ENCODE measurements at regions not wholly inside any gene's neighbourhood (a gene's known extent, or its start where the extent isn't known, plus 50 kb on each side); places are given as distances from the start of the nearest gene placed in this dataset.

GRCh38 chr4:156102411-156102810 is 148.7 kb upstream of the CTSO start:
- Histone ChIP-seq H3K27ac (ENCODE audit: insufficient read depth, low read length) (no peak overlapping the region), H2AK9ac (replicated peaks; ENCODE audit: low read depth, low read length, poor library complexity) (no peak overlapping the region), H3K36me3 (ENCODE audit: control insufficient read depth, insufficient read depth, low read length) (no peaks in the 10 kb centered on the region), H3K4me2 (ENCODE audit: low read depth, low read length) (no peak overlapping the region), H4K91ac (ENCODE audit: insufficient read depth, low read depth, low read length) (no peak overlapping the region), H2BK15ac (ENCODE audit: low read depth, low read length) (no peak overlapping the region), H3K14ac (replicated peaks; ENCODE audit: low read depth, low read length) (no peak overlapping the region), H4K5ac (ENCODE audit: low read depth, low read length) (no peak overlapping the region), H3K23ac (ENCODE audit: low read depth, low read length) (no peak overlapping the region), H2BK120ac (ENCODE audit: low read depth, low read length) (no peak overlapping the region), H3K9me3 (ENCODE audit: control insufficient read depth, insufficient read depth, low read length) (no peaks in the 10 kb centered on the region), H2BK5ac (ENCODE audit: low read depth, low read length, poor library complexity, severe bottlenecking) (no peak overlapping the region), H3K4me3 (ENCODE audit: insufficient read depth, low read depth, low read length) (no peak overlapping the region), H4K20me1 (ENCODE audit: insufficient read depth, low read length) (no peaks in the 10 kb centered on the region), H3K27me3 (ENCODE audit: control insufficient read depth, insufficient read depth, low read length) (no peaks in the 10 kb centered on the region), H3K56ac (ENCODE audit: extremely low read depth, insufficient read depth, low read length) (no peak overlapping the region), H3K18ac (ENCODE audit: low read depth, low read length) (no peak overlapping the region), H3K9ac (ENCODE audit: low read depth, low read length) (no peak overlapping the region), H2AK5ac (ENCODE audit: low read depth, low read length) (no peak overlapping the region), H4K8ac (ENCODE audit: low read depth in 2 of 2, low read length in 2 of 2) (no peak overlapping the region), H3K4me1 (ENCODE audit: control insufficient read depth, insufficient read depth, low read length) (peaks cover 2% of the 10 kb centered on the region), H3K4ac (ENCODE audit: low read depth, low read length) (no peak overlapping the region), H3K79me1 (ENCODE audit: low read depth in 1 of 2, low read length in 2 of 2) (no peaks in the 10 kb centered on the region), H2AFZ (replicated peaks; ENCODE audit: low read length, poor library complexity) (no peak overlapping the region), H2BK20ac (ENCODE audit: low read depth, low read length) (no peak overlapping the region), H3K9me1 (ENCODE audit: insufficient read depth, low read length) (no peaks in the 10 kb centered on the region)
- DNase-seq (no peak), ATAC-seq (ENCODE audit: low read depth) (no peak)
- BruUV-seq (replicated peaks), result no TSS peak
- POLR2A ChIA-PET (ENCODE audit: unreplicated experiment), result no interaction called here
- intact Hi-C loops (cut with micrococcal nuclease), result no loop called here
- in situ Hi-C loops (cut with MboI; ENCODE audit: low sequenced_read_pairs), result no loop called here
- dilution Hi-C loops (cut with HindIII; ENCODE audit: low sequenced_read_pairs, unreplicated experiment), result no loop called here
- TF ChIP-seq SMC3 (IDR thresholded peaks at IDR 0.05; ENCODE audit: low read depth, low read length) (no peak), RAD21 (IDR thresholded peaks at IDR 0.05; ENCODE audit: low read length) (no peak), RCOR1 (IDR thresholded peaks at IDR 0.05; ENCODE audit: insufficient replicate concordance, low read length) (no peak), FOS (IDR thresholded peaks at IDR 0.05; ENCODE audit: low read depth, low read length) (no peak), BHLHE40 (IDR thresholded peaks at IDR 0.05; ENCODE audit: low read depth, low read length) (no peak), MAFK (IDR thresholded peaks at IDR 0.05; ENCODE audit: low read depth, low read length) (no peak), MXI1 (IDR thresholded peaks at IDR 0.05; ENCODE audit: borderline replicate concordance, low read depth, low read length) (no peak), MAZ (IDR thresholded peaks at IDR 0.05; ENCODE audit: borderline replicate concordance, low read depth, low read length) (no peak)
- TF ChIP-seq, protein P1, sequence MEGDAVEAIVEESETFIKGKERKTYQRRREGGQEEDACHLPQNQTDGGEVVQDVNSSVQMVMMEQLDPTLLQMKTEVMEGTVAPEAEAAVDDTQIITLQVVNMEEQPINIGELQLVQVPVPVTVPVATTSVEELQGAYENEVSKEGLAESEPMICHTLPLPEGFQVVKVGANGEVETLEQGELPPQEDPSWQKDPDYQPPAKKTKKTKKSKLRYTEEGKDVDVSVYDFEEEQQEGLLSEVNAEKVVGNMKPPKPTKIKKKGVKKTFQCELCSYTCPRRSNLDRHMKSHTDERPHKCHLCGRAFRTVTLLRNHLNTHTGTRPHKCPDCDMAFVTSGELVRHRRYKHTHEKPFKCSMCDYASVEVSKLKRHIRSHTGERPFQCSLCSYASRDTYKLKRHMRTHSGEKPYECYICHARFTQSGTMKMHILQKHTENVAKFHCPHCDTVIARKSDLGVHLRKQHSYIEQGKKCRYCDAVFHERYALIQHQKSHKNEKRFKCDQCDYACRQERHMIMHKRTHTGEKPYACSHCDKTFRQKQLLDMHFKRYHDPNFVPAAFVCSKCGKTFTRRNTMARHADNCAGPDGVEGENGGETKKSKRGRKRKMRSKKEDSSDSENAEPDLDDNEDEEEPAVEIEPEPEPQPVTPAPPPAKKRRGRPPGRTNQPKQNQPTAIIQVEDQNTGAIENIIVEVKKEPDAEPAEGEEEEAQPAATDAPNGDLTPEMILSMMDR (conservative IDR thresholded peaks at IDR 0.05; ENCODE audit: low read depth, low read length), result no peak
- CTCF ChIA-PET, result no interaction called here
